NCI-H1105 treated with DMSO at 0.1 percent for 48 hours (cell line): ENCODE measurements at regions not wholly inside any gene's neighbourhood (a gene's known extent, or its start where the extent isn't known, plus 50 kb on each side); places are given as distances from the start of the nearest gene placed in this dataset.
"Not testable (repeated sequence)": the region's sequence is repeated elsewhere in the genome, so short reads cannot be mapped to it uniquely, and the experiment has no call there.

ENCODE experiments used
- DNase-seq: peaks from one replicate; lab custom pipeline; 2025; lab: John Stamatoyannopoulos, UW

DNA sequence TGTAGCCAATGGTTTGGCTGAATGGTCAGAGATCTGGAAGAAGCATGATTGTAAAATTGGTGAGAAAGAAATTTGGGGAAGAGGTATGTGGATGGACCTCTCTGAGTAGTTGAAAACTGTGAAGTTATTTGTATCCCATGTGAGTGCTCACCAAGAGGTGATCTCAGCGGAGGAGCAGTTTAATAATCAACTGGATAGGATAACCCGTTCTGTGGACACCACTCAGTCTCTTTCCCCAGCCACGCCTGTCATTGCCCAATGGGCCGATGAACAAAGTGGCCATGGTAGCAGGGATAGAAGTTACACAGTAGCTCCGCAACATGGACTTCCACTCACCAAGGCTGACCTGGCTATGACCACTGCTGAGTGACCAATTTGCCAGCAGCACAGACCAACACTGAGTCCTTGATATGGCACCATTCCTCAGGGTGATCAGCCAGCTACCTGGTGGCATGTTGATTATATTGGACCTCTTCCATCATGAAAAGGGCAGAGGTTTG is 257.4 kb upstream of the ATXN7L3B start:
- DNase-seq, result no peak

DNA sequence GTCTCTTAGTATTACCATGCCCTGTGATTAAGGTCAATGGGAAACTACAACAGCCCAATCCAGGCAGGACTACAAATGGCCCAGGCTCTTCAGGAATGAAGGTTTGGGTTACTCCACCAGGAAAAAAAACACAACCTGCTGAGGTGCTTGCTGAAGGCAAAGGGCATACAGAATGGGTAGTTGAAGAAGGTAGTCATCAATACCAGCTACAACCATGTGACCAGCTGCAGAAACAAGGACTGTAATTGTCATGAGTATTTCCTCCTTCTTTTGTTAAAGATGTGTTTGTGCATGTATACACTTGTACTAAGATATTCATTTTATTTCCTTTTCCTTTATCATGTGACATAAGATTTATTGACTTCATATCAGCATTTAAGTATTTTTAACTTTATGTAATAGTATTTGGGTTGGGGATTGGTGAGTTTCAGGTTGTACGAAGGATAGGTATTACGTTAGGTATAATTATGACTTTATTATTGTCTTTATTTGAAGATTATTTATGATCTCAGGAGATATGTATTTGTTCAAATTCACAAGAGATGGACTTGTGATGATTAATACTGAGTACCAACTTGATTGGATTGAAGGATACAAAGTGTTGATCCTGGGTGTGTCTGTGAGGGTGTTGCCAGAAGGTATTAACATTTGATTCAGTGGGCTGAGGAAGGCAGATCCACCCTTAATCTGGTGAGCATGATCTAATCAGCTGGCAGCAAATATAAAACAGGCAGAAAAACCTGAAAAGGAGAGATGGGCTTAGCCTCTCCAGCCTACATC is 256.0 kb upstream of the ATXN7L3B start:
- DNase-seq, result not testable (repeated sequence)

DNA sequence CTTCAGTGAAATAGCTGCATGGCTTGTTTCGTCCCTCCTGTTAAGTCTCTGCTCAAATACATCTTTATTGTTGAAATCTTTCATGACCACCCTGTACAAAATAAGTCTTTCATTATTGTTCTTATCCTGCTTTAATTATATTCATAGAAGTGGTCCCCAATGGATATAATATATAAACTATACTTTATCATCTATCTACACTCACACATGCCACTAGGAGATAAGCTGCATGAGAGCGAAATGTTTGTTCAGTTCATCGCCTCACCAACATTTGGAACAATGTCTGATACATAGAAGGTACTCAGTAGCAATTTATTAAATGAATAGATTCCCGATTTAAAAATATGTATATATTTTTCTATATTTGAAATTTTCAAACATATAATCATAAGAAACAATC is 254.0 kb upstream of the ATXN7L3B start:
- no peak for DNase-seq

DNA sequence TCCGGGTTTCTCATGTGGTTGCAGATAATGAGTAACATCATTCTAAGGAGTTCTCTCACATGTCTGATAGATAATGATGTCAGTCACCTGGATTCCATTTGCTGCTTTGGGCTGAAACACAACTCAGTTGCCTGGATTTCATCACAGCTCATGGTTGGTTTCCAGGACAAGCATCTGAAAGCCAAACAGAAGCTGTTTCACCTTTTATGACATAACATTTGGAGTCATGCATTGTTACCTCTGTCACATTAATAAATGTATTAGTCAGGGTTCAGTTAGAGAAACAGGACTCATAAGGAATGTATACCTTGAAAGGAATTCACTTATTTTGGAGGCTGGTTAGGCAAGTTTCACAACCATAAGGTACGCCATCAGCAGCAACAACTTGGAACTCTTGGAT is 251.9 kb upstream of the ATXN7L3B start:
- no peak for DNase-seq

DNA sequence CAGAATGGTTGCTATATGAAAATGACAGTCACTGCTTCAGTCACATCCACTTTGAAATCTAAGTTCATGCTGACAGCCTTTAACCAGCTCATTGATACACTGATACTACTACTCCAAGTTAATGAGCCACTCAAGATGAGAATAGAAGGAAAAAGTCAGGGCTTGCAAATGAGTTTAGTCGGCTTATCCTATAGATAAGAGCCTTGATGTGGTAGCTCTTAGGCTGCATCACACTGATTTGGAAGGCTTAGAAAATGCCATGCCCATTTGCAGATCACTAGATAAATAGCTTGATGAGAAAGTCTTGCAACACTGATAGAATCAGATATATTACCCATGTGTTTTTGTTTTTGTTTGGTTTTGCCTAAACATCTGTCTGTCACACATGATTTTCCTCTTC is 251.4 kb upstream of the ATXN7L3B start:
- no peak for DNase-seq

DNA sequence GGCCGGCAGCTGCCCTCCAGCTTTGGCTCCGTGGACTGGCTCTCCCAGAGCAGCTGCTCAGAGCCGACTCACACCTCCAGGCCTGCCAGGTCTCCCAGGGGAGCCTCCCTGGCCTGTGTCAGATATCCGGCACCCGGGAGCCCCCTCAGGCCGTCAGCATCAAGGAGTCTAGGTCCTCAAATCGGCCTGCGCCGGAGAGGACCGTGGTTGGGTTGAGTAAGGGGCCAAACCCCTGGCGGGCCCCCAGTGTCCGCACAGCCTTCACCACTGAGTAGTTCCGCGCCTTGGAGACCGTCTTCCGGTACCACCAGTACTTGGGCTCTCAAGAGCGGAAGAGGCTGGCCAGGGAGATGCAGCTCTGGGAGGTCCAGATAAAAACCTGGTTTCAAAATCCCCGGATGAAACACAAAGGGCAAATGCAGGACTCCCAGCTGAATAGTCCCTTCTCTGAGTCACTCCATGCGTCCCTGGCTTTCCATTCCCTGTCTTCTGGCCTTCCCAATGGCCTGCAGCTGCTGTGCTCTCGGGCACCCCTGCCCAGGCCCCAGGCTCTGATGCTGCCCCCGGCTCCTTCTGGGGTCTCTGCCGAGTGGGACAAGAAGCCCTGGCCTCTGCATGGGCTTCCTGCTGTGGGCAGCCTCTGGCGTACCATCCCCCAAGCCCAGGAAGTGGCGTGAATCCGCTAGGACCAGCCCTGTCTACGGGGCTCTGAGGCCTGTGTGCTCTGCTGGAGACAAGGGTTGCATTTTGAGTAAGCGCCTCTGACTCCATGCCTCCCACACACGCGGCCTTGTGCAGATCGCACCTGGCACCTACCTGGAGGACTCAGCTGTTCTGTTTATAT is 245.1 kb upstream of the ATXN7L3B start:
- no peak for DNase-seq

DNA sequence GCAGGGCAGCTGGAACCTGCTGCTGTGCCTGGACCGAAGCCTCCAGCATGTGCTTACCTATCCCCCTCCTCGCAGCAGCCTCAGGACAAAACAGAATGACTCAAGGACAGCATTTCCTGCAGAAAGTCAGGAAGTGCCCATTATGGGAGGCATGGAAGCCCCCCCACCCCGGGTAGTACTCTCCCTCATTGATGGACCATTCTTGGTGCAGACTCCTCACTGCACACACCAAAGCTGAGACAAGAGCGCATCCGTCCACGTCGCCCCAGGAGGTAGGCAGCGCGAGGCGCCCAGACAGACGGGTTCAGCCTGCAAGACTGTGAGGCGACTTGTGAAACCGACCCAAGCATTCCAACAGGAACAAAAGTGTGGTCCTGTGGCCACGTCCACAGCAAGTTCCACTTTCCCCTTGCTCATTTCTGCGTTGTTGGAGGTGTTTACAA is 243.9 kb upstream of the ATXN7L3B start:
- no peak for DNase-seq

DNA sequence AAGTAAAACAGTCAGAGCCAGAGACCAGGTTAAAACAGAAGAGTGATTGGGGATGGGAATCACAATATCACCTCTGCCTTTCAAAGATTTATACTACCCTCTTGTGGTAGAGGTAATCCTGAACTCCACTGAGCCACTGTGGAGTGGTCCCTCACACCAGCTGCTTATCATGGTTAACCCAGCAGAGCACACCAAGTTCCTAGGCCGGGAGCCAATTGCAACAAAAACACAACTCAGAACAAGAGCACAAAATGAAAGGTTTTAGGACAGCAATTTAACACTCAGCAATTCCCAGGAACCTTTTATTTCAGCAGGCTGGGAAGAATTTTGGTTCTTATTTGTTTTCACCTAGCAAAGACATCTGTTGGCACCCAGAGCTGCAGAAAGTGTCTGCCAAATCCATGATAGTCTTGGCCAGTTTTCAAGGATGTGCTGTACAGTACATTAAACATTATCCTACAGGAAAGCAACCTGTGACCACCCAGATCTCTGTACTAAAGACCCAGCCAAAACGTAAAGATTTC is 220.5 kb upstream of the ATXN7L3B start:
- DNase-seq, result peak; percentile 94

DNA sequence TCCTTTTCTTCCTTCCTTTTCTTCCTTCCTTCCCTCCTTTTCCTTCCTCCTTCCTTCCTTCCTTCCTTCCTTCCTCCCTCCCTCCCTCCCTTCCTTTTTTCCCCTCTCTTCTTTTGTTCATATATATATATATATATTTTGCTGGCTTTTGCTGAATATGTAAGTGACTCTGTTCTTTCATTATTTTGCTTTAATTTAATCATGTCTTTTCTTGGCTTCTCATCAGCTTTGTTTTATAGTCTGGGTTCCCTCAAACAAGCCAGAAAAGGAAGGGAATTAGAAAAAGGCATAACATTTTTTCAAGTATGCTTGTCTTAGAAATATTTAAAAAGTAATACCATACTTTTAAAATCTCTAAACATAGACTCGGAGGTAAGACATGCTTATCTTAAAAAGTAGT is 219.9 kb upstream of the ATXN7L3B start:
- DNase-seq, result no peak

DNA sequence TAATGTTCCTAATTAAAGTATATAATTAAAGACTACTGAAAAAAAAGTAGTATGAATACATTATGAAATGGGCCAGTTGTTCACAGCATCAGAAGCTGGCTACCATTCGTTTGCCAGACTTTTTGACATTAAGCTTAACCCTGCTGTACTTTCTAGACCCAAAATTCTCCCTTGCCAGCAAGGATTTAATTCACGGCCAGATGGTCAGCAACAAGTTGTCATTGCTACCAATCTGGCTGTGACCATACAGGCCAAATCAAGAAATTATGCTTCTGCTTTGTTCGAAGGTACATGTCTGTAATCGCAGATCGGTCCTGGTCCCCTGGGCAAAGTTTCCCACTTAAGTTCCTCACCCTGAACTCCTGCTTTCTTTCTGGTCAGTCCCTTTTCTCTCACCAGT is 217.7 kb upstream of the ATXN7L3B start:
- no peak for DNase-seq

DNA sequence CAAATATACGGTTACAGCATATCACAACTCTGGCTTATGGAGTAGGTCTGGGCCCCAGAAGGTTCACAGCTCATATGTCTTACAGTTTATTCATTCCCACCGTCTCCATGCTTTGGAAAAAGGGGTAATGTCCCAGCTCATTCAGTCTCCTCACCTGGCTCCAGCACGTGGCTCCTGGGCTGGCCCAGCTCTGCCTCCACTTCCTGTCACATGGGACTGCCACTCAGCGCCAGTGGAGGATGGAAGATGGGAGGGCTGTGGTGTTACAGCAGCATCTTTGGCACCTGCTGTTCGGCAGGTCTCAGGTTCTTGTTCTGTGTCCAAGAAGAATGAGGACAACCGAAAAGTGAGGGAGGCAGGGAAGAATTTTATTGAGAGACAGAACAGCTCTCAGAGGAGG is 216.3 kb upstream of the ATXN7L3B start:
- DNase-seq, result no peak

DNA sequence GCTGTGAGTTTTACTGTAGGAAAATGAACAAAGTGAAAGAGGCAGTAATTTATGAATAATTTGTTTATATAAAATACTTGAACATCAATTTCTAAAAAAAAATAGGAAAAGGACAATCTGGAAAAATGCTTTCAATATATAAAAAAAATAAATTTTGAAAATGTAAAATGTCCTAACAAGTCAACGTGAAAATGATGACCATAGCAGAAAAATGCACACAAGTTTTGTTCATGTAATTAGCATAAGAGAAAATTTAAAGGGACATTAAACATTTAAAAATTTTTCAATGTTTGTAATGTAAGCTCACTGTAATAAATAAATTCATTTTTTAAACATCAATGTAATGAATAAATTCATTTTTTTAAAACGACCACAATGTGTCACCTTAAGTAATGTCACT is 214.8 kb upstream of the ATXN7L3B start:
- no peak for DNase-seq

DNA sequence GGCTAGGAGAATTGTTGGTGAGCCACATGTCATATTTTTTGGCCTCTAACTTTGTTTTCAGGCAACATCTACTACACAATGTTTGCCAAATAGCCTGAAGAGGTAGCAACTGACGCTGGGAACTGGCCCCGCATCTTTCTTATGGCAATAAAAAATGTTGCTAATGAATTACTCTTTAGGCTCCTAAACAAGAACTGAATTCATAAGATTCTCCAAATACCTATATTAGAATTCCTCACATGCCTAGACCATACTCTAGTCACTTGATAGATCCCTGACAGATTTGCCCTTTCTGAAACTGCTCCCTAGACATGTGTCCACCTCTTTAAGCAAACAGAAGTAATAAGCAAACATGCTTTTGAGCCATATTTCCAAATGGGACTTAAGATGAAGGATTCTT is 209.0 kb upstream of the ATXN7L3B start:
- DNase-seq, result no peak

DNA sequence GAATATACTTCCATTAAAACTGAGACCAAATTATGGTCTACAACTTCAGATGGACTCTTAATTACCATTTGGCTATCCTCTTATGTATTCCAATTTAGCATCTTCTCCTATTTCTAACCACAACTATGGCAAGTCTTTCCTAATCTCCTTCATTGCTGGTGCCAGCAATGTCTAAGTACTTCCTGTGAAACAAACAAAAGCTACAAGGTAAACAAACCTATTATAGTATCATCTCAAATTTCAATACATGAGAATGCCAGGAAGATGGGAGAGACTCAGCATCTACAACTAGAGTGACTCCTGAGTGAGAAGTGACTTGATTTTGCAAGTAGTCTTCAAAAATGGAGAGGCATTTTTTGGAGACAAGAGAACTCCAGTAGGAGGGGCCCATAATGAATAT is 202.9 kb upstream of the ATXN7L3B start:
- DNase-seq, result peak; percentile 83

DNA sequence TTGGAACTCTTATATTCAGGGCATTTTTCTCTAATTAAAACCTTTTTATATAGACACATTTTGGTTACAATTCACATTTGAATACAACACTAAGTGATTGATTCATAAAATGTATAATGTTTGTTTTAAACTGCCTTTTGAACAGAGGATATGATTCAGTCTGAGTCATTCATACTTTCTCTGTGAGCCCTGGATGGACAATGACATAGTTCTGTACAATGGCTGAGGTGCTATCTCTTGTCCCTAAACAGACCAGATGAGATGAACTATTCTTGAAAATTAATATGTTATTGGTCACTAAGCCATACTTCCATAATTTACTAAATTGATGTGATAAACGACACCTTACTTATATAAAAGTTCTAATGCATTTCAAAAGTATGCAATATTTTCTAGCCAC is 199.7 kb upstream of the ATXN7L3B start:
- DNase-seq, result no peak

DNA sequence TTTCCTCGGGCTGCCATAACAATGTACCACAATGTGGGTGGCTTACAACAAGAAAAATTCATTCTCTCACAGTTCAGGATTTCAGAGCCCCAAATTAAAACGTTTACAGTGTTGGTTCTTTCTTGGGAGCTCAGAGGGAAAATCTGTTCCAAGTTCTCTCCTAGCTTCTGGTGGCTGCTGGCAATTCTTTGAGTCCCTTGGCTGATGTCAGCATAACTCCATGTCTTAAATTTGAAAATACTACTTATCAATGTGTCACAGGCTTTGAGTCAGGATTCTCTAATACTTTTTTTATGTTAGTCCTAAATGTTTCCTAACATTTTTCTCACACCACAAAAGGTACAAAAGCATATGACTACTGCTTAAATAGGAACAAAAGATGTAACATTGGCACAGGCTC is 198.4 kb upstream of the ATXN7L3B start:
- DNase-seq, result no peak

DNA sequence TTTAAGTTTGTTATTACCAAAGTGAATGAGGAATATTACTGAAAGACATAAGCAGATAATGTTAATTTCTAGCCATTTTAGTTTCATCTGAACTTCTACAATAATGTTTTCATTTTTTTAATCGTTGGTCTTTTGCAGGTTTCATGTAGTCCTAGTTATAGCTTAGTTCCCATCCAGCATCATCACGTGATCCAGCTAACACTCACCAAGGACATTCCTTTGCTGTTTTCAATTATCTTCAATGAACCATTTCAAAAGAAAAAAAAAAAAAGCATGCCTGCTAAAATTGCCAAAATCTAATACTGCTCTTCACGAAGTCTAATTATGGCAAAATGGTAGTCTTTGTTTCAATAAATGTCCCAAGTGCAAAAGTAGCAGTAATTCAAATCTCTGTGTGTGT is 187.7 kb upstream of the ATXN7L3B start:
- no peak for DNase-seq

DNA sequence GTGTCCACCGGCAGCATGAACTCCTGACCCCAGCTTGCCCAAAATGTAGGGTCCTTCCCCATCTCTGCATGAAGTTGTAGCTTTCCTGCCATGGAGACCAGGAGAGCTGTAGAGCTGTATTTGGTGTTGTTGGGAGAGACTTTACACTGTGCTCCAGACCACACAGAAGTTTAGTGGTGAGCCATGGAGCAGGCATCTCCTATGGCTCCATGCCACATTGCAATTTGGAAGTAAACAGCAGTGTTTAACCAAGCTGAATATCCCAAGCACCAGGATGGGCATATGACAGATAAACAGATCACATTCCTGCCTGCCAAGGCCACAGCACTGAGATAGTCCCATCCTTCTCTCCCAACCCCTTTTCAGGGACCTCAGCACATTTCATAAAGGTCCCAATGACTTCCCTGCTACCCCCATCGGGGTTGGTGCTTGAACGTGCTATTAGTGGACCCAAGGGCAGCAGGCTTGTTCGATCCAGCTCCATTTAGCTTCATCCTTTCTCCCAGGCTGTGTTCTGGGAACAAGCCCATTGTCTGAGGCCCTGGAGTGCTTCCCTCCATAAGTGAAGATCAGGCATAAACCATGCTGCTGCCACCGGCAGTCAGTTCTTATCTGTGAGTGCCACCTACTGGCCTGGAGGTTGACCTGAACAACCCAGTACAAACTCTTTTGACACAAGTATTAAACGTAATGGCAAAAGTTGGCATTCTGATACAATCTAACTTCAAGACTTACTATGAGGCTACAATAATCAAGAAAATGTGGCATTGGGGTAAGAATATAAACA is 172.3 kb upstream of the ATXN7L3B start:
- DNase-seq, result peak; percentile 44

DNA sequence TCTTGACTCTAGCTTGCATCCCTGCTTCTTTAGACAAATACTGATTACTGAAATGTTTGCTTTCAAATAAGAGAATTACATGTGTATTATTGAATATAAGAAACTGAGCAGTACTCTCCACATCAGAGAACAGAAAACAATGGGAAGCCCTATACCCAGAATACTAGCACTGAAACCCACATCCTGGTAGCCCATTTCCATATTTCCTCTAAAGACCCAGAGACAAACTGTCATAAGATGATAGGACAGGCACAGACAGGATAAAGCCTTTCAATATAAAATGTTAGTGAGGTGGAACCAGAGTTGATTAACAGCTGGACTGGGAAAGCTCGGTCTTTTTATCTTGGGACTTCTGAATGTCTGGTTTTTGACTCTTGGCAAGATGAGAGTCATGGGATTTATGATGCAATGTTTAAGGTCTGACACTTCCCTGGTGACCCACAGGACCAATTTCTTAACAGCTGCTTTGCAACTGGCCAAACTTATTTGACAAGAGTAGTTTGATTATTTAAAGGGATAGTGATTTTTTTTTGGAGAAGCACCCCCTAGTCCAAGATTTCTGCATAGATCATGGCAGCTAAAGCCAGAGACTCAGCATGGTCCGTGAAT is 166.9 kb upstream of the ATXN7L3B start:
- DNase-seq, result no peak

DNA sequence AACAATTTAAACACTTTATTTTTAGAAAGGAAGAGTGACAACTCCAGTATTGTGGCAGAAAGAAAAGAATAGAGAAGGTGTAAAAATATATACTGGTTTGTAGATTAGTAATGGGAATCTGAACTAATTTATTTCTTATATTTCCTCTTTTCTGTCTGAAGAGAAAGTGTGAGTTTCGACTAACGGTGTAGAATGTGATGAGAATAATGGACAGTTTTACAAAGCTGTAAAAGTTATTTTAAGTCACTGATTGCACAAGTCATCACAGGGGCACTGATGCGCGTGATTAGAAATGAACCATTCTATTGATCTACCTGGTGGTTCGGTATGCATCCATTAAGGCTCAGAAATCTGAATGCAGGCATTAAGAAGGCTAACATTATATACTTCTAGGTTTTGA is 158.5 kb upstream of the ATXN7L3B start:
- no peak for DNase-seq

DNA sequence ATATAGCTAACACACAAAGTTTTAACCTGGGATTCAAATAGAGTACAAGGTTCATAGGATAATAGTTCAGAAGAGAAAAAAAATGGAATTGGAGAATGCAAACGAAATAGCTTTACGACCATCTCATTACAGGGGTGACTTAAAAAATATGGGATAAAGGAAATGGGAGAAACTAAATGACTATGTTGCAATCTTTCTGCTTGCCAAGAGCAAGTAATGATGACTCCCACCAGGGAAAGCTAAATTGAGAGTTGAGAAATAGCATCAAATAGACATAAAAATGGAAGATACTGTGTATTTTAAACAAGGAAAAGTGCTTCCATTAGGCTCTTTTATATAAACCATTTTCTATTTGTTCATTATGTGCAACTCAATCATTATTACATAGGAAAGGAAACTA is 155.7 kb upstream of the ATXN7L3B start:
- DNase-seq, result no peak

DNA sequence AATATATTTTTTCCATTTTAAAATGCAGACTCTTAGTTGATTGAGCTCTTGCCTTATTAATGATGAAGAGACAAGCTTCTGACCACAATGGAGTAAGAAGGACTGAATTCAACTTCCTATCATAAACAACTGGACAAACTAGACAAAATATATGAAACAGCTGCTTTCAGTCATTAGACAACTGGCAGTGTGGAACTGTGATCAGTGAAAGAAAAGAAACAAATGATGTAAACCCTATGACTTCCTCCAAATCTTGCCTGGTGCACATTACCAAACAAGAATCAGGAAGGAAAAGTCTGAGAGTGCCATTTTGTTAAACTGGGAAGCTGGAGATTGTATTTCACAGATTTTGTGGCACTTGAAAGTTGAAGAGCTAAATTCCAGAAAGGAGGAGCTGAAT is 154.7 kb upstream of the ATXN7L3B start:
- DNase-seq, result no peak
